GM12878 (cell line): ENCODE measurements at regions not wholly inside any gene's neighbourhood (a gene's known extent, or its start where the extent isn't known, plus 50 kb on each side); places are given as distances from the start of the nearest gene placed in this dataset.

ENCODE experiments used
- BRCA1 ChIP-seq: IDR thresholded peaks from 2 replicates; pipeline ENCODE4 v1.6.1; 2011; ENCODE audit warnings: low read depth, low read length, improper control_type of control experiment
- CTCF ChIP-seq, 3 experiments: IDR thresholded peaks in 2 of 3; conservative IDR thresholded peaks in 1 of 3; 2 replicates each; pipeline ENCODE4 v1.5.1; 2011; ENCODE audit warnings: low read depth in 3 of 3, low read length in 3 of 3, mild to moderate bottlenecking in 3 of 3, control low read depth in 2 of 3, moderate library complexity in 2 of 3, inconsistent platforms in 1 of 3, mixed read lengths in 1 of 3; ENCODE audit not compliant: control insufficient read depth in 2 of 3, insufficient read depth in 1 of 3; ENCODE audit errors: extremely low read depth in 1 of 3

GRCh38 chr6:85712346-85712745 lies 69.7 kb upstream of the SYNCRIP start:
- no peak for TF ChIP-seq CTCF (IDR thresholded peaks at IDR 0.05 in 2 of 3, conservative IDR thresholded peaks at IDR 0.05 in 1 of 3; ENCODE audit: control insufficient read depth in 2 of 3, extremely low read depth in 1 of 3, insufficient read depth in 1 of 3, low read depth in 3 of 3, low read length in 3 of 3)
- no peak for TF ChIP-seq BRCA1
